GM12878 (cell line): ENCODE measurements at regions not wholly inside any gene's neighbourhood (a gene's known extent, or its start where the extent isn't known, plus 50 kb on each side); places are given as distances from the start of the nearest gene placed in this dataset.

Experiments
- ATAC-seq: fragments of 200-7000 bp; cut with Tn5 transposase; 3 replicates; pipeline ENCODE4 v1.9.1; 2020; ENCODE audit warnings: mild to moderate bottlenecking, moderate library complexity
- BruUV-seq: library from RNA; stranded (reverse); fragments of 400-500 nt; replicated peaks from 2 replicates; lab custom pipeline; 2021; lab: Mats Ljungman, UMichigan
- CTCF ChIA-PET: fragments of 300-600 bp; sonication (Branson Sonifier 250); formaldehyde crosslinking; extraction: SDS; loops from one replicate; lab custom pipeline; 2021; ENCODE audit warnings: inconsistent platforms; lab: Yijun Ruan, JAX
- POLR2A ChIA-PET: fragments of 350-600 bp; formaldehyde crosslinking; extraction: SDS; loops from one replicate; lab custom pipeline; 2021; ENCODE audit warnings: inconsistent platforms; lab: Charles Lee
- RAD21 ChIA-PET: fragments of 300-600 bp; sonication (Branson Sonifier 250); formaldehyde crosslinking; loops from one replicate; lab custom pipeline; 2023; ENCODE audit warnings: antibody characterized with exemption; ENCODE audit not compliant: unreplicated experiment; lab: Charles Lee
- SMC1A ChIA-PET: fragments of 300-600 bp; sonication (Branson Sonifier 250); formaldehyde crosslinking; loops from one replicate; lab custom pipeline; 2023; ENCODE audit not compliant: unreplicated experiment, uncharacterized antibody; lab: Charles Lee
- DNase-seq: peaks from one replicate; pipeline ENCODE4 v3.0.0-alpha.2; 2011; ENCODE audit warnings: low read depth, low spot score
- FAIRE-seq: peaks from 3 replicates; lab custom pipeline; 2011; peaks lifted over from hg19 to GRCh38; lab: Jason Lieb, UNC
- H2AFZ ChIP-seq: 2 replicates; pipeline ENCODE4 v1.6.0; 2011; ENCODE audit warnings: low read depth, low read length, control low read depth; ENCODE audit not compliant: control insufficient read depth
- H3K27ac ChIP-seq: 2 replicates; pipeline ENCODE4 v1.5.1; 2011; ENCODE audit warnings: control low read depth; ENCODE audit not compliant: control insufficient read depth, insufficient read depth
- H3K27me3 ChIP-seq, 2 experiments: replicated peaks in 1 of 2; 2 replicates each; pipeline versions ENCODE4 v1.6.0 to v1.6.1; 2011; ENCODE audit warnings: low read length in 1 of 2; ENCODE audit not compliant: control insufficient read depth in 2 of 2, insufficient read depth in 2 of 2
- H3K36me3 ChIP-seq, 2 experiments: 2 replicates each; pipeline ENCODE4 v1.5.1; 2011; ENCODE audit warnings: low read length in 1 of 2; ENCODE audit not compliant: control insufficient read depth in 2 of 2, insufficient read depth in 2 of 2
- H3K4me1 ChIP-seq: 2 replicates; pipeline ENCODE4 v1.6.1; 2011; ENCODE audit warnings: mild to moderate bottlenecking, low read length, moderate library complexity, mixed read lengths; ENCODE audit not compliant: control insufficient read depth, insufficient read depth
- H3K4me2 ChIP-seq: 2 replicates; pipeline ENCODE4 v1.6.0; 2011; ENCODE audit warnings: control low read depth; ENCODE audit not compliant: control insufficient read depth, insufficient read depth
- H3K4me3 ChIP-seq: fragments of 200-600 bp; sonication (generic); 2 replicates; pipeline ENCODE4 v1.5.1; 2016
- H3K79me2 ChIP-seq: 2 replicates; pipeline ENCODE4 v1.6.0; 2011; ENCODE audit warnings: low read length; ENCODE audit not compliant: control insufficient read depth, insufficient read depth
- H3K9ac ChIP-seq: 2 replicates; pipeline ENCODE4 v1.8.0; 2011; ENCODE audit warnings: low read length, control low read depth, mixed read lengths; ENCODE audit not compliant: control insufficient read depth, insufficient read depth
- H3K9me3 ChIP-seq: replicated peaks from 3 replicates; pipeline ENCODE4 v1.5.1; 2011; ENCODE audit warnings: mild to moderate bottlenecking, low read length; ENCODE audit not compliant: control insufficient read depth, insufficient read depth
- H4K20me1 ChIP-seq: 2 replicates; pipeline ENCODE4 v1.6.0; 2011; ENCODE audit not compliant: control insufficient read depth, insufficient read depth
- E4F1 ChIP-seq: fragments of 450-650 bp; IDR thresholded peaks from 2 replicates; pipeline ENCODE4 v1.6.1; 2018; ENCODE audit warnings: borderline replicate concordance, mild to moderate bottlenecking; ENCODE audit not compliant: partially characterized antibody
- EP300 ChIP-seq, 2 experiments: fragments of 150-350 bp in 1 of 2; IDR thresholded peaks; 2 replicates each; pipeline ENCODE4 v1.6.1; 2011 to 2012; ENCODE audit warnings: low read depth in 2 of 2, low read length in 2 of 2, borderline replicate concordance in 1 of 2, improper control_type of control experiment in 1 of 2, inconsistent platforms in 1 of 2; ENCODE audit not compliant: control insufficient read depth in 1 of 2
- MTA2 ChIP-seq: fragments of 450-650 bp; IDR thresholded peaks from 2 replicates; pipeline ENCODE4 v1.6.1; 2016; ENCODE audit warnings: low read depth, mild to moderate bottlenecking, moderate library complexity
- NBN ChIP-seq: fragments of 450-650 bp; IDR thresholded peaks from 2 replicates; pipeline ENCODE4 v1.6.1; 2016
- NFIC ChIP-seq: IDR thresholded peaks from 2 replicates; pipeline ENCODE4 v1.6.1; 2012; ENCODE audit warnings: low read depth, mild to moderate bottlenecking, inconsistent platforms, low read length, moderate library complexity
- NR2C1 ChIP-seq: fragments of 450-650 bp; IDR thresholded peaks from 2 replicates; pipeline ENCODE4 v1.6.1; 2017; ENCODE audit warnings: antibody characterized with exemption, mild to moderate bottlenecking, moderate library complexity
- PKNOX1 ChIP-seq: fragments of 450-650 bp; IDR thresholded peaks from 2 replicates; pipeline ENCODE4 v1.6.1; 2016; ENCODE audit warnings: mild to moderate bottlenecking
- RAD51 ChIP-seq: fragments of 450-650 bp; IDR thresholded peaks from 2 replicates; pipeline ENCODE4 v1.6.1; 2016; ENCODE audit warnings: moderate library complexity, mild to moderate bottlenecking, inconsistent platforms
- SRF ChIP-seq, 2 experiments: IDR thresholded peaks; 2 replicates each; pipeline ENCODE4 v1.6.1; 2011; ENCODE audit warnings: low read depth in 2 of 2, low read length in 2 of 2, mild to moderate bottlenecking in 1 of 2, moderate library complexity in 1 of 2
- SUZ12 ChIP-seq: fragments of 200-600 bp; sonication (generic); IDR thresholded peaks from one replicate; pipeline ENCODE4 v1.6.1; 2018; ENCODE audit warnings: antibody characterized with exemption, mild to moderate bottlenecking; ENCODE audit not compliant: unreplicated experiment
- TAF1 ChIP-seq: IDR thresholded peaks from 2 replicates; pipeline ENCODE4 v1.6.1; 2011; ENCODE audit warnings: mild to moderate bottlenecking, low read depth, low read length, borderline replicate concordance
- YY1 ChIP-seq: IDR thresholded peaks from 2 replicates; pipeline ENCODE4 v1.6.1; 2011; ENCODE audit warnings: low read depth, mild to moderate bottlenecking, low read length
- ZBTB40 ChIP-seq: fragments of 450-650 bp; IDR thresholded peaks from 2 replicates; pipeline ENCODE4 v1.6.1; 2016; ENCODE audit warnings: mild to moderate bottlenecking, moderate library complexity, borderline replicate concordance
- ZNF207 ChIP-seq: fragments of 450-650 bp; IDR thresholded peaks from 2 replicates; pipeline ENCODE4 v1.6.1; 2014; ENCODE audit warnings: antibody characterized with exemption, mild to moderate bottlenecking, borderline replicate concordance
- ZNF24 ChIP-seq: fragments of 450-650 bp; IDR thresholded peaks from 2 replicates; pipeline ENCODE4 v1.6.1; 2017; ENCODE audit warnings: antibody characterized with exemption, mild to moderate bottlenecking
- ZSCAN29 ChIP-seq: fragments of 450-650 bp; IDR thresholded peaks from 2 replicates; pipeline ENCODE4 v1.6.1; 2017; ENCODE audit warnings: mild to moderate bottlenecking, moderate library complexity
- WGBS: methylation state at CpG from one replicate; pipeline ENCODE4 v1.1.6; 2016; ENCODE audit warnings: low lambda C conversion rate; ENCODE audit not compliant: insufficient replicate concordance, insufficient coverage; ENCODE audit errors: missing lambda C conversion rate; 5-methylcytosine and 5-hydroxymethylcytosine counted together
- in situ Hi-C: fragments of 300-500 bp; cut with MboI; formaldehyde crosslinking; loops from 9 replicates; pipeline ENCODE4 v1.14.3; 2018; ENCODE audit warnings: mixed read lengths
- intact Hi-C: fragments of 100-400 bp; cut with micrococcal nuclease; formaldehyde crosslinking; loops from one replicate; pipeline ENCODE4 v1.14.2; 2022; ENCODE audit not compliant: unreplicated experiment

- 16% methylated on average over 8 of the region's 8 CpGs for WGBS
- H3K79me2 ChIP-seq = no peaks in the 10 kb centered on the region
- POLR2A ChIA-PET = no interaction called here
- no peak overlapping the region for H2AFZ ChIP-seq
- BruUV-seq = no TSS peak
- H3K9ac ChIP-seq = no peak overlapping the region
- DNase-seq (no peak), ATAC-seq (no peak), FAIRE-seq (no peak)
- no peak overlapping the region for H3K4me3 ChIP-seq
- no peak overlapping the region for H3K27ac ChIP-seq
- in situ Hi-C loops = no loop called here
- CTCF ChIA-PET = interaction anchor here (7.6 kb wide), 1 partner anchor 343 kb away, joined by 81 read pairs; no protein-coding TSS in a partner anchor
- intact Hi-C loops = no loop called here
- no peaks in the 10 kb centered on the region for H3K36me3 ChIP-seq
- no peaks in the 10 kb centered on the region for H3K27me3 ChIP-seq
- no peak overlapping the region for H3K4me2 ChIP-seq
- H4K20me1 ChIP-seq = no peaks in the 10 kb centered on the region
- TF ChIP-seq SRF (IDR thresholded peaks at IDR 0.05; ENCODE audit: low read depth in 2 of 2, low read length in 2 of 2) (no peak), YY1 (no peak), SUZ12 (no peak), E4F1 (no peak), NR2C1 (no peak), PKNOX1 (no peak), ZSCAN29 (no peak), ZNF24 (no peak), TAF1 (no peak), NBN (no peak), ZNF207 (no peak), EP300 (IDR thresholded peaks at IDR 0.05; ENCODE audit: borderline replicate concordance in 1 of 2, control insufficient read depth in 1 of 2, low read depth in 2 of 2, low read length in 2 of 2) (no peak), NFIC (no peak), MTA2 (no peak), ZBTB40 (no peak), RAD51 (no peak)
- RAD21 ChIA-PET = interaction anchor here (0.6 kb wide), 1 partner anchor 64 kb away, joined by 4 read pairs; no protein-coding TSS in a partner anchor
- SMC1A ChIA-PET = interaction anchor here (1.2 kb wide), 1 partner anchor 12 kb away, joined by 4 read pairs; no protein-coding TSS in a partner anchor
- H3K9me3 ChIP-seq = no peaks in the 10 kb centered on the region
- no peaks in the 10 kb centered on the region; the same call in 1 of the 2 replicates for H3K4me1 ChIP-seq
Observed at GRCh38 chr3:43159131-43159875, 53.4 kb upstream of the POMGNT2 start.
